Hematopoietic multipotent progenitor cell treated with erythropoietin and hydrocortisone succinate and interleukin-3 and kit ligand, for 15 days (in vitro differentiated cells): ENCODE measurements at regions not wholly inside any gene's neighbourhood (a gene's known extent, or its start where the extent isn't known, plus 50 kb on each side); places are given as distances from the start of the nearest gene placed in this dataset.
"Not testable (repeated sequence)": the region's sequence is repeated elsewhere in the genome, so short reads cannot be mapped to it uniquely, and the experiment has no call there.

Experiments
- DNase-seq: peaks from one replicate; pipeline ENCODE4 v3.0.0-alpha.2; 2015; ENCODE audit warnings: low spot score

GRCh38 chr10:81248886-81249285 lies 626.1 kb upstream of the NRG3 start:
- DNase-seq, result no peak

GRCh38 chr10:81251457-81252115 lies 623.4 kb upstream of the NRG3 start:
- no peak for DNase-seq

- DNase-seq, result not testable (repeated sequence)
Measured at GRCh38 chr10:81264991-81265390, 610.0 kb upstream of the NRG3 start.

GRCh38 chr10:81270051-81270450 lies 604.9 kb upstream of the NRG3 start:
- no peak for DNase-seq

- DNase-seq, result no peak
Measured at GRCh38 chr10:81280497-81281479, 594.2 kb upstream of the NRG3 start.

- no peak for DNase-seq
Measured at GRCh38 chr10:81288544-81288943, 586.5 kb upstream of the NRG3 start.

GRCh38 chr10:81297292-81297691 lies 577.7 kb upstream of the NRG3 start:
- no peak for DNase-seq

- DNase-seq, result no peak
Measured at GRCh38 chr10:81303656-81304055, 571.3 kb upstream of the NRG3 start.

- DNase-seq, result no peak
Measured at GRCh38 chr10:81306971-81307782, 567.8 kb upstream of the NRG3 start.

GRCh38 chr10:81309041-81309552 lies 565.9 kb upstream of the NRG3 start:
- no peak for DNase-seq

- DNase-seq, result no peak
Measured at GRCh38 chr10:81314471-81314870, 560.5 kb upstream of the NRG3 start.

- DNase-seq, result no peak
Measured at GRCh38 chr10:81315026-81315425, 560.0 kb upstream of the NRG3 start.

- DNase-seq, result no peak
Measured at GRCh38 chr10:81348003-81348402, 527.0 kb upstream of the NRG3 start.

- no peak for DNase-seq
Measured at GRCh38 chr10:81367132-81367531, 507.9 kb upstream of the NRG3 start.

GRCh38 chr10:81386817-81387216 lies 488.2 kb upstream of the NRG3 start:
- DNase-seq, result no peak

- DNase-seq, result no peak
Measured at GRCh38 chr10:81403451-81403850, 471.5 kb upstream of the NRG3 start.

GRCh38 chr10:81405399-81405798 lies 469.6 kb upstream of the NRG3 start:
- DNase-seq, result no peak

GRCh38 chr10:81414038-81414437 lies 461.0 kb upstream of the NRG3 start:
- DNase-seq, result no peak

- no peak for DNase-seq
Measured at GRCh38 chr10:81426722-81427121, 448.3 kb upstream of the NRG3 start.

- no peak for DNase-seq
Measured at GRCh38 chr10:81428456-81429134, 446.4 kb upstream of the NRG3 start.

- no peak for DNase-seq
Measured at GRCh38 chr10:81439445-81439844, 435.5 kb upstream of the NRG3 start.

- DNase-seq, result not testable (repeated sequence)
Measured at GRCh38 chr10:81441624-81442023, 433.4 kb upstream of the NRG3 start.
